H9 (cell line): ENCODE measurements at regions not wholly inside any gene's neighbourhood (a gene's known extent, or its start where the extent isn't known, plus 50 kb on each side); places are given as distances from the start of the nearest gene placed in this dataset.

Experiments used
- DNase-seq: peaks from one replicate; pipeline ENCODE4 v3.0.0-alpha.2; 2017
- H2AFZ ChIP-seq: one replicate; pipeline ENCODE4 v1.6.1; 2013; ENCODE audit warnings: mild to moderate bottlenecking, low read length, control low read depth, moderate library complexity
- H2AK5ac ChIP-seq: 2 replicates; pipeline ENCODE4 v1.6.1; 2013; ENCODE audit warnings: low read length, control low read depth, mixed read lengths; ENCODE audit not compliant: insufficient read length
- H2BK120ac ChIP-seq: one replicate; pipeline ENCODE4 v1.6.1; 2013; ENCODE audit warnings: low read depth, mild to moderate bottlenecking, low read length, control low read depth, inconsistent platforms; ENCODE audit not compliant: poor library complexity, severe bottlenecking
- H2BK12ac ChIP-seq: 2 replicates; pipeline ENCODE4 v1.6.1; 2013; ENCODE audit warnings: low read length, control low read depth, mixed read lengths, low read depth; ENCODE audit not compliant: insufficient read length
- H2BK15ac ChIP-seq: 2 replicates; pipeline ENCODE4 v1.6.1; 2013; ENCODE audit warnings: low read depth, low read length, control low read depth
- H2BK20ac ChIP-seq: one replicate; pipeline ENCODE4 v1.6.1; 2013; ENCODE audit warnings: low read depth, mild to moderate bottlenecking, low read length, control low read depth, inconsistent platforms; ENCODE audit not compliant: poor library complexity, severe bottlenecking
- H2BK5ac ChIP-seq: 2 replicates; pipeline ENCODE4 v1.6.1; 2013; ENCODE audit warnings: low read length, control low read depth, mixed read lengths; ENCODE audit not compliant: insufficient read length
- H3K14ac ChIP-seq: 2 replicates; pipeline ENCODE4 v1.6.1; 2013; ENCODE audit warnings: low read length, control low read depth; ENCODE audit not compliant: insufficient read depth
- H3K18ac ChIP-seq: 2 replicates; pipeline ENCODE4 v1.6.1; 2013; ENCODE audit warnings: low read depth, mild to moderate bottlenecking, mixed read lengths, low read length, control low read depth; ENCODE audit not compliant: insufficient read length
- H3K23ac ChIP-seq: 2 replicates; pipeline ENCODE4 v1.6.1; 2013; ENCODE audit warnings: low read length, control low read depth, mixed read lengths, low read depth; ENCODE audit not compliant: insufficient read length
- H3K23me2 ChIP-seq: 2 replicates; pipeline ENCODE4 v1.6.1; 2013; ENCODE audit warnings: low read depth, mild to moderate bottlenecking, mixed read lengths, low read length, control low read depth; ENCODE audit not compliant: insufficient read length, poor library complexity, severe bottlenecking
- H3K27ac ChIP-seq: 2 replicates; pipeline ENCODE4 v1.5.1; 2013; ENCODE audit warnings: low read length, control low read depth, mixed read lengths, low read depth; ENCODE audit not compliant: insufficient read length
- H3K27me3 ChIP-seq: 2 replicates; pipeline ENCODE4 v1.6.1; 2013; ENCODE audit warnings: low read length, control low read depth, inconsistent platforms; ENCODE audit not compliant: insufficient read depth
- H3K4ac ChIP-seq: 2 replicates; pipeline ENCODE4 v1.6.1; 2013; ENCODE audit warnings: low read depth, mild to moderate bottlenecking, control low read depth, inconsistent platforms, low read length, moderate library complexity
- H3K4me1 ChIP-seq: 2 replicates; pipeline ENCODE4 v1.6.1; 2013; ENCODE audit warnings: low read length, control low read depth, inconsistent platforms; ENCODE audit not compliant: insufficient read depth
- H3K4me2 ChIP-seq: 2 replicates; pipeline ENCODE4 v1.6.1; 2013; ENCODE audit warnings: low read length, control low read depth, mixed read lengths; ENCODE audit not compliant: insufficient read length, insufficient read depth
- H3K56ac ChIP-seq: 2 replicates; pipeline ENCODE4 v1.6.1; 2013; ENCODE audit warnings: low read depth, mild to moderate bottlenecking, mixed read lengths, low read length, control low read depth; ENCODE audit not compliant: insufficient read length
- H3K79me1 ChIP-seq: 2 replicates; pipeline ENCODE4 v1.6.1; 2013; ENCODE audit warnings: low read depth, mild to moderate bottlenecking, moderate library complexity, low read length, control low read depth, inconsistent platforms; ENCODE audit not compliant: insufficient read depth, poor library complexity, severe bottlenecking
- H3K79me2 ChIP-seq: 2 replicates; pipeline ENCODE4 v1.6.1; 2013; ENCODE audit warnings: low read length, control low read depth, inconsistent platforms; ENCODE audit not compliant: insufficient read depth
- H3K9ac ChIP-seq: 2 replicates; pipeline ENCODE4 v1.6.1; 2013; ENCODE audit warnings: low read length, control low read depth, mixed read lengths; ENCODE audit not compliant: insufficient read length; ENCODE audit errors: extremely low read depth
- H3K9me3 ChIP-seq: one replicate; pipeline ENCODE4 v1.6.1; 2013; ENCODE audit warnings: low read depth, low read length, inconsistent platforms; ENCODE audit not compliant: control insufficient read depth
- H3T11ph ChIP-seq: one replicate; pipeline ENCODE4 v1.6.1; 2013; ENCODE audit warnings: mild to moderate bottlenecking, low read length, control low read depth, inconsistent platforms
- H4K20me1 ChIP-seq: one replicate; pipeline ENCODE4 v1.6.1; 2013; ENCODE audit not compliant: control insufficient read depth, insufficient read length, insufficient read depth
- H4K5ac ChIP-seq: 2 replicates; pipeline ENCODE4 v1.6.1; 2013; ENCODE audit warnings: low read depth, mild to moderate bottlenecking, mixed read lengths, low read length, control low read depth; ENCODE audit not compliant: insufficient read length
- H4K8ac ChIP-seq: replicated peaks from 2 replicates; pipeline ENCODE4 v1.6.1; 2013; ENCODE audit warnings: low read length, control low read depth, mixed read lengths, low read depth; ENCODE audit not compliant: insufficient read length
- H4K91ac ChIP-seq: 2 replicates; pipeline ENCODE4 v1.6.1; 2013; ENCODE audit warnings: low read depth, mild to moderate bottlenecking, moderate library complexity, mixed read lengths, low read length, control low read depth; ENCODE audit not compliant: insufficient read length
- H3K27ac Mint-ChIP-seq, 3 experiments: 2 replicates in 2 of 3; 3 replicates in 1 of 3; pipeline ENCODE4 v1.8.0; 2020 to 2021; ENCODE audit warnings: mixed read lengths in 3 of 3, mild to moderate bottlenecking in 1 of 3, moderate library complexity in 1 of 3
- H3K27me3 Mint-ChIP-seq: 2 replicates; pipeline ENCODE4 v1.8.0; 2021; ENCODE audit warnings: low read depth, mild to moderate bottlenecking, moderate library complexity, mixed read lengths
- H3K36me3 Mint-ChIP-seq, 3 experiments: 2 replicates in 2 of 3; 3 replicates in 1 of 3; pipeline ENCODE4 v1.8.0; 2020 to 2021; ENCODE audit warnings: low read depth in 3 of 3, mixed read lengths in 3 of 3; ENCODE audit not compliant: insufficient read depth in 1 of 3
- H3K4me1 Mint-ChIP-seq, 2 experiments: 2 replicates each; pipeline ENCODE4 v1.8.0; 2020; ENCODE audit warnings: mixed read lengths in 2 of 2
- H3K4me3 Mint-ChIP-seq, 2 experiments: 2 replicates in 1 of 2; 3 replicates in 1 of 2; pipeline ENCODE4 v1.8.0; 2020 to 2021; ENCODE audit warnings: mild to moderate bottlenecking in 2 of 2, mixed read lengths in 2 of 2, moderate library complexity in 1 of 2
- H3K9me3 Mint-ChIP-seq, 2 experiments: 2 replicates in 1 of 2; 3 replicates in 1 of 2; pipeline ENCODE4 v1.8.0; 2020; ENCODE audit warnings: mild to moderate bottlenecking in 2 of 2, mixed read lengths in 2 of 2, moderate library complexity in 1 of 2
- TF ChIP-seq, protein P1 (sequence below): fragments of 200-600 bp; sonication (generic); conservative IDR thresholded peaks from 3 replicates; pipeline ENCODE4 v1.8.0; 2021; ENCODE audit warnings: antibody characterized with exemption, mild to moderate bottlenecking

- no peaks in the 10 kb centered on the region for H3K9me3 ChIP-seq
- H3K18ac ChIP-seq, result no peak overlapping the region
- H3K27ac Mint-ChIP-seq, result no peak overlapping the region
- TF ChIP-seq, protein P1, sequence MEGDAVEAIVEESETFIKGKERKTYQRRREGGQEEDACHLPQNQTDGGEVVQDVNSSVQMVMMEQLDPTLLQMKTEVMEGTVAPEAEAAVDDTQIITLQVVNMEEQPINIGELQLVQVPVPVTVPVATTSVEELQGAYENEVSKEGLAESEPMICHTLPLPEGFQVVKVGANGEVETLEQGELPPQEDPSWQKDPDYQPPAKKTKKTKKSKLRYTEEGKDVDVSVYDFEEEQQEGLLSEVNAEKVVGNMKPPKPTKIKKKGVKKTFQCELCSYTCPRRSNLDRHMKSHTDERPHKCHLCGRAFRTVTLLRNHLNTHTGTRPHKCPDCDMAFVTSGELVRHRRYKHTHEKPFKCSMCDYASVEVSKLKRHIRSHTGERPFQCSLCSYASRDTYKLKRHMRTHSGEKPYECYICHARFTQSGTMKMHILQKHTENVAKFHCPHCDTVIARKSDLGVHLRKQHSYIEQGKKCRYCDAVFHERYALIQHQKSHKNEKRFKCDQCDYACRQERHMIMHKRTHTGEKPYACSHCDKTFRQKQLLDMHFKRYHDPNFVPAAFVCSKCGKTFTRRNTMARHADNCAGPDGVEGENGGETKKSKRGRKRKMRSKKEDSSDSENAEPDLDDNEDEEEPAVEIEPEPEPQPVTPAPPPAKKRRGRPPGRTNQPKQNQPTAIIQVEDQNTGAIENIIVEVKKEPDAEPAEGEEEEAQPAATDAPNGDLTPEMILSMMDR, result no peak
- no peak overlapping the region for H3K4me3 Mint-ChIP-seq
- H2AFZ ChIP-seq, result no peak overlapping the region
- H3K56ac ChIP-seq, result no peak overlapping the region
- H4K5ac ChIP-seq, result no peak overlapping the region
- H4K20me1 ChIP-seq, result no peaks in the 10 kb centered on the region
- no peak overlapping the region for H3T11ph ChIP-seq
- H2BK120ac ChIP-seq, result no peak overlapping the region
- H3K9me3 Mint-ChIP-seq, result no peaks in the 10 kb centered on the region
- H3K4ac ChIP-seq, result no peak overlapping the region
- H3K4me1 Mint-ChIP-seq, result peaks cover 0 to 3% of the 10 kb centered on the region in 2 experiments; a peak in 1 of 4 replicates
- H3K27ac ChIP-seq, result no peak overlapping the region
- no peaks in the 10 kb centered on the region for H3K36me3 Mint-ChIP-seq
- H3K27me3 Mint-ChIP-seq, result no peaks in the 10 kb centered on the region
- H3K14ac ChIP-seq, result no peak overlapping the region
- no peak overlapping the region for H4K8ac ChIP-seq
- H2BK12ac ChIP-seq, result no peak overlapping the region
- no peak overlapping the region for H2BK20ac ChIP-seq
- DNase-seq, result no peak
- H3K9ac ChIP-seq, result no peak overlapping the region
- no peaks in the 10 kb centered on the region for H3K23me2 ChIP-seq
- H3K4me2 ChIP-seq, result no peak overlapping the region
- no peak overlapping the region for H2BK15ac ChIP-seq
- no peaks in the 10 kb centered on the region for H3K79me2 ChIP-seq
- no peak overlapping the region for H3K23ac ChIP-seq
- H3K4me1 ChIP-seq, result no peaks in the 10 kb centered on the region; the same call in 1 of the 2 replicates
- H3K27me3 ChIP-seq, result no peaks in the 10 kb centered on the region
- no peaks in the 10 kb centered on the region for H3K79me1 ChIP-seq
- H4K91ac ChIP-seq, result no peak overlapping the region
- H2BK5ac ChIP-seq, result no peak overlapping the region
- no peak overlapping the region for H2AK5ac ChIP-seq
Observed at GRCh38 chr10:106089855-106090254, 1074.7 kb downstream of the SORCS1 start.
